Effector memory CD8-positive, alpha-beta T cell (primary cell): ENCODE measurements at regions not wholly inside any gene's neighbourhood (a gene's known extent, or its start where the extent isn't known, plus 50 kb on each side); places are given as distances from the start of the nearest gene placed in this dataset.
"Not testable (repeated sequence)": the region's sequence is repeated elsewhere in the genome, so short reads cannot be mapped to it uniquely, and the experiment has no call there.

Experiments
- ATAC-seq: fragments of 150-1000 bp; cut with Tn5 transposase; replicated peaks from 2 replicates; pipeline ENCODE4 v1.10.0; 2021; ENCODE audit warnings: mild to moderate bottlenecking, moderate library complexity
- DNase-seq, 3 experiments: peaks; one replicate each; pipeline ENCODE4 v3.0.0; 2021
- H3K27ac Mint-ChIP-seq, 2 donors: one replicate each; pipeline ENCODE4 v1.8.0; 2022; ENCODE audit warnings: mild to moderate bottlenecking in 2 of 2, mixed read lengths in 2 of 2, moderate library complexity in 2 of 2
- H3K27me3 Mint-ChIP-seq, 2 donors: one replicate each; pipeline ENCODE4 v1.8.0; 2022; ENCODE audit warnings: mixed read lengths in 2 of 2
- H3K36me3 Mint-ChIP-seq: one replicate; pipeline ENCODE4 v1.8.0; 2022; ENCODE audit warnings: mild to moderate bottlenecking, moderate library complexity, mixed read lengths; ENCODE audit not compliant: insufficient read depth
- H3K4me1 Mint-ChIP-seq, 2 donors: one replicate each; pipeline ENCODE4 v1.8.0; 2022; ENCODE audit warnings: low read depth in 2 of 2, mixed read lengths in 2 of 2
- H3K4me3 Mint-ChIP-seq, 2 donors: one replicate each; pipeline ENCODE4 v1.8.0; 2022; ENCODE audit warnings: mild to moderate bottlenecking in 2 of 2, mixed read lengths in 2 of 2, moderate library complexity in 2 of 2
- H3K9me3 Mint-ChIP-seq, 2 donors: one replicate each; pipeline ENCODE4 v1.8.0; 2022; ENCODE audit warnings: mixed read lengths in 2 of 2

DNA sequence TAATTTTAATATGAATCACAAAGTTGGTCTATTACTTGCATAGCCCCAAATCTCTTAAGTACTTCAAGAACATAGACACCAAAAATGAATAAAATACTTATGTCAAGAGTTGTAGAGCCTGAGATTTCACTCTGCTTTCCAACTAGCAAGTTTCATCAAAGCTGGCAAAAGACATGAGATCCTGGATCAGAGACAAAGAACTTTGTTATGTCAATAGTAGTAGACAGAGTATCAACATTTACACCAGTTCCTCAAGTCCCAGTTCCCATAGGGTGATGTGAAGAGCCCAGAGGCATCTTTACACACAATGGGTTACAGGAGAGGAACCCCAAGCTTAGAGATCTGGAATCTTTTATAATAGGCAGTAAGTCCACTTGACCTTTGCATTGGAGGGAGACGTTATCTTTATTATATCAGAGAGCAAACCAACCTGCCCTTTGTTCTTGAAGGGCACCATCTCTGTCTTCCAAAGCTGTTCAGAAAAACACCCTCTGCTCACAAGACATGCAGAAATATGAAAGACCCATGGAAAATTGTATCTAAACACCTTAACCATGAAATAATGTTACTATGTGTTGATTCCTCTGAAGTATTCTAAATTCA, 174.4 kb upstream of the GALNT2 start:
- Mint-ChIP-seq H3K27ac (no peak overlapping the region), H3K4me3 (no peak overlapping the region), H3K9me3 (no peaks in the 10 kb centered on the region), H3K36me3 (no peaks in the 10 kb centered on the region), H3K27me3 (peaks cover 62 to 85% of the 10 kb centered on the region in 2 donors), H3K4me1 (no peaks in the 10 kb centered on the region)
- ATAC-seq (no peak), DNase-seq (no peak)

DNA sequence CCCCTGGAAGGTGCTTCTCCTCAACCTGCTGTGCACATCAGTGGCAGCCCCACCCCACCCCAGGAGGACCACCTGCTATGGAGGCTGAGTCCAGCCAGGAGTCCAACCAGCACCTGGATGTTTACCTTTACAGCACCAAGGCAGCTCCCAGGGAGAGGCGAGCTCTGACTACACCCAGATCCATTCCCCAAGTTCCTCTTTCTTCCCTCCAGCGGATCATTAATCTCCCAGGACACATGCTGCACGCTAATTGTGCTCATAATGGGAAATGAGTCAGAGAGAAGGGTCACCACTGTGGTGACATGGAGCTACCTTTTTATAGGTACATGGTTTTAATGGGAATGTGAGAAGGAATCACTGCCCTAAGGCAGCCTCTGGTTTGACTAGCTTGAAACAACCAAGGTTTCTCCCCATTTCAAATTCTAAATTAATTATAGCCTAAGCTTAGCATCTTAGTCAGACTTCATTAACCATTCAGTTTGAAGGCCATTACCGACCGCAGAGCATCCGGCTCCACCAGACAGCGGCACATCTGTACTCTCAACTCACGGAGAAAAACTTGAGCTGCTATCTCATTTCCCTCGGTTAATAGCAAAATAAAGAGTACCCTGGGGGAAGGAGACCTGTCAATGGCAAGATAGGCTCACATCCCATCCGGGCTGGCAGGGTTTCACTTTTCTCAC, 173.1 kb upstream of the GALNT2 start:
- Mint-ChIP-seq H3K9me3 (no peaks in the 10 kb centered on the region), H3K4me1 (no peaks in the 10 kb centered on the region), H3K27ac (no peak overlapping the region), H3K4me3 (no peak overlapping the region), H3K27me3 (peaks cover 62 to 79% of the 10 kb centered on the region in 2 donors), H3K36me3 (no peaks in the 10 kb centered on the region)
- ATAC-seq (no peak), DNase-seq (no peak)

DNA sequence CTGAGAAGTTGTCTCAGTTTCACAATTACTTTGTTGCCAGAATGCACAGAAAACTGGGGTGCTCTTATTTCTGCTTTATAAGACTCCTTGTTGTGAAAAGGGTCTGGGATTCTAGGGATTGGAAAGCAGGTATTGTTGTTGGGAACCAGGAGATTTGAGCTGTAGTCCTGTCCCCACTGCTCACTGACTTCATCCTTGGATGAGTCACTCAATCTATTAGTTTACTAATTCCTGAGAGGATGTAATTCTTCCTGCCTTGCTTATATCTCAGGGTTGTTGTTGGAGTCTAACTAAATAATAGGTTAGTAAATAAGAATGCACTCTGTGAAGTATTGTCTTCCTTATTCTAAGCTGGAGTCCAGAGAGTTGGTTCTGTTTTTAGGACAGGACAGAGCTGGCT, 172.5 kb upstream of the GALNT2 start:
- Mint-ChIP-seq H3K9me3 (no peaks in the 10 kb centered on the region), H3K36me3 (no peaks in the 10 kb centered on the region), H3K4me1 (no peaks in the 10 kb centered on the region), H3K4me3 (no peak overlapping the region), H3K27me3 (peaks cover 60 to 73% of the 10 kb centered on the region in 2 donors), H3K27ac (no peak overlapping the region)
- ATAC-seq (no peak), DNase-seq (no peak)

DNA sequence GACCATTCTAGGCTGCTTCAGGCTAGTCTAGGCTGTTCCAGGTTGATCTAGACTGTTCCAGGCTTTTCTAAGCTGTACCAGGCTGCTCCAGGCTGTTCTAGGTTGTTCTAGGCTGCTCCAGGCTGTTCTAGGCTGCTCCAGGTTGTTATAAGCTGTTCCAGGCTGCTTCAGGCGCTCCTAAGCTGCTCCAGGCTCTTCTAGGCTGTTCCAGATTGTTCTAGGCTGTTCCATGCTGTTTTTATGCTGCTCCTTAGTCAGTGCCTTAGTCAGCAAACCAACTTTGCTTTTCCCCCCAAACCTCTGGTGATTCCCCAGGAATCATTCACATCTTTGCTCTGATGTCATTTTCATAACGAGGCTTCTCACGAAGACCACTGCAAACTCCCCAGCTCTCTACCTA, 171.4 kb upstream of the GALNT2 start:
- ATAC-seq (no peak), DNase-seq (no peak)
- Mint-ChIP-seq H3K4me1 (no peaks in the 10 kb centered on the region), H3K27ac (no peak overlapping the region), H3K9me3 (no peaks in the 10 kb centered on the region), H3K4me3 (no peak overlapping the region), H3K27me3 (peaks cover 63 to 75% of the 10 kb centered on the region in 2 donors), H3K36me3 (no peaks in the 10 kb centered on the region)

DNA sequence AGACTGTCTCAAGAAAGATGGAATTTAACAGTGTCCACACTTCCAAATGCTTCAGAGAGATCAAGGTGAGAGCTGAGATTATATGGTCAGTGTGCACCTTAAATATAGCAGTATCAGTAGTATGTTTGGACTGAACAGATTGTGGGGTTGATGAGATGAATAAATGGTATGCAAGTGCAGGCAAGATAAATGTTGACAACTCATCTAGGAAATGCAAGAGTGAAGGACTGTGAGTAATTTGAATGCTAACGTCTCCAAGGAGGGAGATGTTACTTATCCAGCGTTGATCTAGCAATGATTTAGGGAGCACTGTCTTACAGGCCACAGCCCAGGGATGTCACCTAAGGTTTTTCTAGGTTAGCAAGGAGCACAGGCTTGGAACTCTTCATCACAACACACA, 170.7 kb upstream of the GALNT2 start:
- no peak for DNase-seq
- Mint-ChIP-seq H3K9me3 (no peaks in the 10 kb centered on the region), H3K36me3 (no peaks in the 10 kb centered on the region), H3K27me3 (peaks cover 67 to 82% of the 10 kb centered on the region in 2 donors), H3K4me1 (no peaks in the 10 kb centered on the region), H3K4me3 (no peak overlapping the region), H3K27ac (no peak overlapping the region)
- ATAC-seq = no peak

- no peak for DNase-seq
- Mint-ChIP-seq H3K9me3 (no peaks in the 10 kb centered on the region), H3K27ac (no peak overlapping the region), H3K4me3 (no peak overlapping the region), H3K27me3 (peaks cover 70 to 84% of the 10 kb centered on the region in 2 donors), H3K4me1 (no peaks in the 10 kb centered on the region), H3K36me3 (no peaks in the 10 kb centered on the region)
- no peak for ATAC-seq
These were observed 170.2 kb upstream of the GALNT2 start for GRCh38 chr1:229896861-229897260.

GRCh38 chr1:229897501-229897900, 169.5 kb upstream of the GALNT2 start:
- DNase-seq = no peak
- Mint-ChIP-seq H3K27me3 (peaks cover 73 to 77% of the 10 kb centered on the region in 2 donors), H3K4me3 (no peak overlapping the region), H3K36me3 (no peaks in the 10 kb centered on the region), H3K4me1 (no peaks in the 10 kb centered on the region), H3K9me3 (no peaks in the 10 kb centered on the region), H3K27ac (no peak overlapping the region)
- no peak for ATAC-seq

DNA sequence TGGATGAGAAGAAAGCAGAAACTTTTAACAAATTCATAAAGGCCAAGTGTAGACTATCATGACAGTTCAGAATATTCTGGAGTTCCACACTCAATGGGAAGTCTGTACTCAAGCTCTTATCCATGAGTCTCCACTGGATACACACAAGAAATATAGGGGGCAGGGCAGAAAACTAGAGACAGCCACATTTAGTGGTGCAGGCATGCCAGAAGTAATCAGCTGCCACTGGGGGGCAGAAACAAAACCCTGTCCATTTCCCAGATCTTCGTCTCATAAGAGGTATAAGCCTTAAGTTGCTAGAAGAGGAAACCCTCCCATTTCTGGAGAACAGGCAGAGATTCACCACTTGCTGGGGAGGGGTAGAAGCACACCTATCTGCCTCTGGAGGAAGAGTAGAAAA, 166.8 kb upstream of the GALNT2 start:
- H3K27ac Mint-ChIP-seq = no peak overlapping the region
- H3K27me3 Mint-ChIP-seq = peaks cover 50 to 68% of the 10 kb centered on the region in 2 donors
- ATAC-seq (no peak), DNase-seq (no peak)
- H3K4me3 Mint-ChIP-seq = no peak overlapping the region
- no peaks in the 10 kb centered on the region for H3K9me3 Mint-ChIP-seq
- no peaks in the 10 kb centered on the region for H3K4me1 Mint-ChIP-seq
- no peaks in the 10 kb centered on the region for H3K36me3 Mint-ChIP-seq

DNA sequence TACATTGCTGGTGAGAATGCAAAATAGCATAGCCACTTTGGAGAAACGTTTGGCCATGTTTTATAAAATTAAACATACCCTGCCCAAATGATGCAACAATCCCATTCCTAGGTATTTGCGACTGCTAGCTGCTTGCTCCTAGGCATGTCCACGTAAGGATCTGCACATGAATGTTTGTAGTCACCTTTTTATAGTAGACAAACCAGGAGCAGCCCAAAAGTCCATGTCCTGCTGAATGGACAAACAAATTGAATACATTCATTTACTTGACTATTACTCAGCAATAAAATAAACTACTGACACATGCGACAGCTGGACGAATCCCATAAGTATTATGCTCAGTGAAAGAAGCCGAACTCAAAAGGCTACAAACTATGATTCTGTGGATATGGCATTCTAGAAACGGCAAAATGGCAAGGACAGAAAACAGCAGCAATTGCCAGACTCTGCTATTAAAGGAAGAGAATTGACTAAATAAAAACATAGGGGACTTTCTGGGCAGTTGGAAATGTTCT, 161.9 kb upstream of the GALNT2 start:
- no peaks in the 10 kb centered on the region for H3K36me3 Mint-ChIP-seq
- no peak for ATAC-seq
- no peaks in the 10 kb centered on the region for H3K9me3 Mint-ChIP-seq
- no peak overlapping the region for H3K27ac Mint-ChIP-seq
- no peaks in the 10 kb centered on the region for H3K4me1 Mint-ChIP-seq
- H3K4me3 Mint-ChIP-seq = no peak overlapping the region
- DNase-seq = no peak
- H3K27me3 Mint-ChIP-seq = peaks cover 38 to 61% of the 10 kb centered on the region in 2 donors

DNA sequence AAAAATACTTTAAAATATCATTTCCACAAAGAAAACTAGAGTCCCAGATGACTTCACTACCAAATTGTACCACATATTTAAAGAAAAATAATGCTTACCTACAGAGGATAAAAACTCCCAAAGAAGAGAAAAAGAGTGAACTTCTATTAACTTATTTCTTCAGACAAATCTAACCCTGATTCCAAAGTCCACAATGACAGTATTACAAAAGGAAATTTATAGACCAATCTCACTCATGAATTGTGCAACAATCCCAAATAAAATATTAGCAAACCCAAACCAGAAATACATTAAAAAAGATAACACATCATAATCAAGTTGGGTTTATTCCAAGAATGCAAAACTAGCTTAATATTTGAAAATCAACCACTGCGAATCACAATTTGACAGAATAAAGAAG, 161.4 kb upstream of the GALNT2 start:
- Mint-ChIP-seq H3K4me1 (no peaks in the 10 kb centered on the region), H3K27me3 (peaks cover 32 to 57% of the 10 kb centered on the region in 2 donors), H3K27ac (no peak overlapping the region), H3K4me3 (no peak overlapping the region), H3K9me3 (no peaks in the 10 kb centered on the region), H3K36me3 (no peaks in the 10 kb centered on the region)
- ATAC-seq (no peak), DNase-seq (no peak)

DNA sequence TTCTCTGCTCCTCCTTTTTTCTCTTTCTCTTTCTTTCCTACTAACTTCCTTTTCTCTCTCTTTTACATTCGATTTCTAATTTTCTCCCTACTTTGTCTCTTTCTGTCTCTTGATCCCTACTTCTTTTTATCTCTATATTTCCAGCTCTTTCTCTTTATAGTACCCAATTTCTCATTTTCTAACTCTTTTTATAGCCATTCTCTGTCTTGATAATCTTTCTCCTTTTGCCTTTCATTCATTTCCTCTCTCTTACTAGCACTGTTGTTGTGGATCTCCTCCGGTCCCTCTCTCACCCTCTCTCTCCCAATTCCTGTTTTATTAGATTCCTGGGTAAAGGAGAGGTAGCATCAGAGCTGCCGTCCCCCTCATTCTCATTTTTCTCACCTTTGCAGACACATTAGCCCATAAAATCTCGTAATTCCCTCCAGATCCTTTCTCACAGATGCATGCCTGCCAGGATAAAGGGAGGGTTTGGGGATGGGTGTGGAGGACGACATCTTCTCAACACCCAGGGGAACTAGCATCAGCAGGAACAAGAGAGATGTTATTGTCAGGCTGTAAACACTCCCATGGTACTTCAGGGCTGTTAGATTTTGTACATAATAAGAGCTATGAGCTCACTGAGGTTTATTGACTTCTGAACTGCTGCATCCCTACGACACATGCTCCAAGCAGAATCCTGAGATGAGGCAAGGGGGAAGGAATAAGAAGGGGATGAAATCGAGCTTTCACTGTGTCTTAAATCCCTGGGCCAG, 159.0 kb upstream of the GALNT2 start:
- DNase-seq = no peak
- peaks cover 35 to 36% of the 10 kb centered on the region in 2 donors for H3K27me3 Mint-ChIP-seq
- H3K27ac Mint-ChIP-seq = no peak overlapping the region
- H3K9me3 Mint-ChIP-seq = no peaks in the 10 kb centered on the region
- H3K36me3 Mint-ChIP-seq = no peaks in the 10 kb centered on the region
- no peak for ATAC-seq
- H3K4me3 Mint-ChIP-seq = no peak overlapping the region
- H3K4me1 Mint-ChIP-seq = no peaks in the 10 kb centered on the region

DNA sequence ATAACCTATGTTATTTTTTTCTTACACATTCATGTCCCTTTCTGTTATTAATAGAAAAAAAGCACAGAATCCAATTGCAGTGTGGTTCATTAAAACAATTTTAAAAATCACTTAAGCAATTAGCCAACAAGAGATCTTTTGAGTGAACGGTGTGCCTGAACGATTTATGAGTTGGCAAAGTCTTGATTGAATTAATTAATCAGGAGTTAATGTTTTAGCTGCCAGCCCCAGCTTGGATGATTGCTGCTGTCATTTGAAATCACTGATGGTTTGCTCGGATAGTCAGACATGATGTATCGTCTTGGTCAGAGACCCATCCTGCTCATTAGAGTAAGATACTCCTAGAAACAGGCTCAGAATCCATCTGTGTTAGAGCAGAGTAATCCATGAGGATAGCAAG, 158.3 kb upstream of the GALNT2 start:
- Mint-ChIP-seq H3K27ac (no peak overlapping the region), H3K9me3 (no peaks in the 10 kb centered on the region), H3K27me3 (peaks cover 29 to 38% of the 10 kb centered on the region in 2 donors), H3K4me3 (no peak overlapping the region), H3K36me3 (no peaks in the 10 kb centered on the region), H3K4me1 (no peaks in the 10 kb centered on the region)
- ATAC-seq = no peak
- DNase-seq = no peak

DNA sequence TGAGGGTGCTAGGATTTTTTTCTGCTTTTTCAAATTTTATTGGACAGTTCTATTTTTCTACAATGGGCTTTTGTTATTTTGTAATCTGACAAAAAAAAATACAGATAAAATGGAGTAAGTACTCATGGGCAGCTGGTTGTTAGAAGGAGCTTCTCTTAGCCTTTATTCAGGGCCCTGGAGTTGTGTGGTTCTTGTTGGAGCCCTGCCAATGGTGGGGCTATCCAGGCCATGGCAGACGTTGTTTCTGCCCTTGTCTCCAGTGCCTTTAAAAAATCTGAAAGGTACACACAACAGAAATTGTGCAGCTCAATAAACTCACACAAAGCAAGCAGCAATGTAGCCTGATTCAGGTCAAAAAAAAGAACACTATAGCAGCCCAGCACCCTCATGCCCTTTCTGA, 153.5 kb upstream of the GALNT2 start:
- ATAC-seq (no peak), DNase-seq (no peak)
- no peaks in the 10 kb centered on the region for H3K4me1 Mint-ChIP-seq
- H3K4me3 Mint-ChIP-seq = no peak overlapping the region
- no peak overlapping the region for H3K27ac Mint-ChIP-seq
- no peaks in the 10 kb centered on the region for H3K9me3 Mint-ChIP-seq
- no peaks in the 10 kb centered on the region for H3K36me3 Mint-ChIP-seq
- peaks cover 16 to 40% of the 10 kb centered on the region in 2 donors for H3K27me3 Mint-ChIP-seq

DNA sequence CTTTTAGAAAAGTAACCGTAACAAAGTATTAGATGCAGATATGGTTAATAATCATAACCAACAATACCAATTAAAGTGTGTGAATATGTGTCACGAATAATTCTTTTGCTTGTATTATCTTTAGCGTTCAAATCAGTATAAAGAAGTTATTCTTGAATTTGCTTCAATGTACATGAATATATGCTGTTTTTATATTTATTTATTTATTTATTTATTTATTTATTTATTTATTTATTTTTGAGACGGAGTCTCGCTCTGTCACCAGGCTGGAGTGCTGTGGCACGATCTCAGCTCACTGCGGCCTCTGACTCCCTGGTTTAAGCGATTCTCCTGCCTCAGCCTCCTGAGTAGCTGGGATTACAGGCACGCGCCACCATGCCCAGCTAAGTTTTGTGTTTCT, 147.6 kb upstream of the GALNT2 start:
- not testable (repeated sequence) for H3K4me3 Mint-ChIP-seq, ATAC-seq, DNase-seq, H3K27ac Mint-ChIP-seq, H3K9me3 Mint-ChIP-seq, H3K4me1 Mint-ChIP-seq, H3K36me3 Mint-ChIP-seq
- H3K27me3 Mint-ChIP-seq = peaks cover 30 to 31% of the 10 kb centered on the region in 2 donors
